Activated CD8-positive, alpha-beta memory T cell treated with anti-CD3 and anti-CD28 coated beads, Interleukin-2, amount 50 U/mL, for 24 hours (primary cell): ENCODE measurements at regions not wholly inside any gene's neighbourhood (a gene's known extent, or its start where the extent isn't known, plus 50 kb on each side); places are given as distances from the start of the nearest gene placed in this dataset.

Experiments
- DNase-seq: peaks from one replicate; pipeline ENCODE4 v3.0.0-alpha.2; 2020; ENCODE audit errors: extremely low read depth

DNA sequence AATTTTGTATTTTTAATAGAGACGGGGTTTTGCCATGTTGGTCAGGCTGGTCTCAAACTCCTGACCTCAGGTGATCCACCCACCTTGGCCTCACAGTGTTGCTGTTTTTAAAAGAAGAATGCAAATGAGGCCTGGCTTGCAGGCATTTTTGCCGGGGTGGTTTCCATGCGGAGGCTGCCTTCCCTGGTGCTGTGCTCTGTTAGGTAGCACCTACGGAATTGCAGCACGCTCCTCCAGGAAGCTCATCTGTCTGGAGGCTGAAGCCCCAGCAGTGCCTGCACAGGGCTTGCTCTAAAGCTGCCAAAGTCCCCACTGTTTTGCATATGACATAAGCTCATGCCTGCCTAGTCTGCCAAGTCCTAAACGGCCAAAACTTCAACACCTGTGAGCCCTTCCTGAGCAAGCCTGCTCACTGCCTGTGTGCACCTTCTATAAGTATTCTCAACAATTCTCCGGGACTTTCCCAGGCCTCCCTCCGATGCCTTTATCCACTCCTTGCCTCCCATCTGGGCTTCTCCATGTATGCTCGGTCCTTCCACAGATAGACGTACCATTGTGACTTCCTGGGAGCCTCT, 551.3 kb upstream of the RAB6C start:
- no peak for DNase-seq

DNA sequence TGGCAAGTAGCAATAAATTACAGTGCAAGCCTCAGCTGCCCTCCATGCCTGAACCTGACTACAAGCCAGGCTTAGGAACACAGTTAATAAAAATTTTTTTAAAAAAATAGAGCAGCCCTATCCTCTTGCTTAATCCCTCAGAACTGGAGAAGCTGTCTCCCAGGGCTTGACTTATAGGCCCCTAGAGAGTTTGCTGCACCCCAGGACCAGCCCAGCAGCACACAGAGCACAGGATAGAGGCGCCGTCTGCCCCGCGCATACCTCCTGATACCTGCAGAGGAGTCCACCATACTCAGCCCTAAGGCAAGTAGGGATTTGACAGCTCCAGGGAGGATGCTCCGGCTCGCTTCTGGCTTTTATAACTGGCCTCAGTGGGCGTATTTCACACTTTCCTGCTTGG, 548.6 kb upstream of the RAB6C start:
- DNase-seq, result no peak

DNA sequence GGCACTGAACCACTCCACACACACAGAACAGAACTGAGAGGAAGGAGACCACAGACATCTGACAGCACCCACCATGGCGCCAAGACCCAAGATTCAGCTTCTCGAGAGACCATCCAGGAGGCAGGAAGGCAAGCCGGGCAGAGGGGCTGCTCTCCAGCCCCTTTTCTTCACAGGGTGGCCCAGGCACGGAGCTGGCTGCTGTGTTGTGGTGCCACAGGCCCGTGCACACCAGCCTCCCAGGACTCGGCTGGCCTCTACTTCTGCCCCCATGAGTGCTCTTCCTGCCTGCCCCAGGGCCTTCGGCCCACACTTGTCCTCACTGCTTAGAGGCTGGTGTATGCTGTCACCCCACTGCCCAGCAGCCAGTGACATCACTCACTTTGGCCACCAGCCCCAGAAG, 547.6 kb upstream of the RAB6C start:
- DNase-seq, result no peak

DNA sequence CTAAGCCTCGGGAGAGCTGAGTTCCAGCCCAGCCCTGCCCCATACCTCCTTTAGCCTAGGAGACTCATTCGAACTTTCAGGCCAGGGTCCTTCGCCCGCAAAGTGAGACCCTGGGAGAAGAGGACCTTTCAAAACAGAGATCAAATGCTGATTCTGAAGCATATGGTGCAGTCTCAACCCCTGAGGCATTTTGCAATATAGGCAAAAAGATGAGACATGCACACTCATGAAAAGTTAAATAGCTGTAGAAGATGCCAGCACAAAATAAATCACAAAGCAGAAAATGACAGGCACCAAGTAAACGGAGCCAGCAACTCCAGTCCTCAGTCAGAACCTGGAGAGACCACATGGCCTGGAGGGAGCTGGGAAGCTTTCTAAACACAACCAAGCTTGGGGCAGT, 542.7 kb upstream of the RAB6C start:
- DNase-seq, result no peak

DNA sequence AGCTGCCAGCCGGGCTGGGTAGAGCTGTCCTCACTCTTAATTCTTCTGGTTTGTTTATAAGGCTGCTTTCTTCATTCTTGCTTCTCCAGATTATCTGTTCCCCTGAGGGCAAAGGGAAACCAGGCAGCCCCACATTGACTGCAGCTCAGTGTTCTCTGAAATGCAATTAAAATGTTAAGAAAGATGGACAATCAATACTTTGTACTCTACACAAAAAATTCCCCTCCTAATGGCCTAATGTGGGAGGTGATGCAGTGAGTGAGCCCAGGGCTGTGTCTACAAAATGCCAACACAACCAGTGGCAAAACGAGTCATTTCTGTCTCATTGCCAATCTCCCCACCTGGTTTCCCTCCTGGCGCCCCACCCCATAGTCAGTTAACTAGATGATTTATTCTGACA, 541.7 kb upstream of the RAB6C start:
- DNase-seq, result no peak

DNA sequence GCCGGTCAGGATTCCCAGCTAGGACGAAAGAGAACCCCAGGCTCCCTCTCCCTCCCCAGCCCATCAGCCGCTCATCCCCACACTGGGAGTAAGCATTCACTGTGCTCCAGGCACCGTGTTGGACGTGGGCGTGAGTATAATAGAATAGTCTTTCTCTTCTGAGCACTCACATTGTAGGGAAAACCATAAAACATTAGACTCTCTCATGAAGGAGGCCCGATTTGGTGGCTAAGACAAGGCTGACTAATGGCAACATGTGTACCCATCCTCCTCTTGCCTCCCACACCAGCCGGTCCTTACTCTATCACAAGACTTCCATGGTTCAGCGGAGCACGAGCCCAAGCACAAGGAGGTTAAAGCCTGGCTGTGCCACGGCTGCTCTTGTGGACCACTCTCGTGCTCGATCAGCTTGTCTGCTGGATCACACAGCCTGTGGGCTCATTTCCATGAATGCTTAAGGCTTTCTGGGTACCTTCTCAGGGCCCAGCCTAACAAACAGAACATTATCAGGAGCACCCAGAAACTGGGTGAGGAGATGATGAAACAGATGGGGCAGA, 540.9 kb upstream of the RAB6C start:
- no peak for DNase-seq

DNA sequence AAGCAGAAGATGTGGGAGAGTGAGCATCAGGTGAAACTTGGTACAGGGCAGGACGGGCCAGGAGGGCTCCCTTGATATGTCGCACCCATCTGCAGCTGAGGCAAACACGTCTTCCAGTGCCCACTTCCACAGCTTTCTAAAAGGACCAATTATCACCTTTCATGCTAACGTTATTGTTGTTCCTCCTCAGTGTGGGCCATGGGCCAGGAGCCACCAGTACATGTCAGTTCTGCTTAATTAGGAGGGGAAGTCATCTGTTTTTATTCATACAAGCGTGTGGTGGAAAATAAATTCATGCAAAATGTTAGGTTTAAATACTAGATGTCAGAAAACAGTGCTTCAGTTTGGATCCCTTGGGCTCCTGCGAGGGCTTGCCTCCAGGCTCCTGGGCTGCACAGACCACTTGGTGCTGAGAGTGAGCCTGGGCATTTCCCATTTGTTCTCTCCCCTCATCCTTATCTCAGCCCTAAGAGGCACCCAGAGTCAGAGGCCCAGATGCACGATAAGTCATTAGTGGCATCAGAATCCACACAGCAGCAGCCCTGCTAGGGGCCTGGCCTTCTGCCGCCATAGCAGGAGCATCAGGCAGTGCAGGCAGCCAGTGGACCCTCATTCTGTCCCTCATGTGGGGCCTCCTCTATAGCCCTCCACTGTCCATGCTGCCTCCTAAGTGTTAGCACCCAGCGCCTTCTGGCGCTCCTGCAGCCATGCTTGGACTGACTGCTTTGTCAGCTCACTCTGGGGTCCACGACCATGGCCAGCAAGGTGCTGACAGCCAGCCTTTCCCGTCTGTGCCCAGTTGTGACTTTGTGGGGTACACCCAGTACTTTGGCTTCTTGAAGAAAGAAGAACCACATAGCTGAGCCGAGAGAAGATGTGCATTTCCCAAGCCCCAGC, 539.8 kb upstream of the RAB6C start:
- no peak for DNase-seq

DNA sequence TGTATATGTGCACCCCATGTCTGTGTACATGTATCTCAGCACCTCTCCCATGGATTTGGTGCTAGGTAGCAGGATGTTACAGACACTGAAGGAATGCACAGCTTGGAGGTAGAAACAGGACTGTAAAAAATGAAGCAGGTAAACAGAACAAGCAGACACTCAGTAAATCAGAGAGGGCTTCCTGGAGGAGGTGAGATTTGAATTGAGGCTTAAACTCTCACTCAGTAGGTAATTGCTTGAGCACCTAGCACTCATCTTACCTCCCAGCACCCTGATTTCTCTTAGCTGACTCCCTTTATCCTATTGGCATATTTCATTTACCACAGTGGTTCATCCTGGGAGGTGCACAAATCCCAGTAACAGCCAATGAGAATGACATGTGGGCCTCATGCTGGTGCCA, 537.9 kb upstream of the RAB6C start:
- DNase-seq, result no peak

DNA sequence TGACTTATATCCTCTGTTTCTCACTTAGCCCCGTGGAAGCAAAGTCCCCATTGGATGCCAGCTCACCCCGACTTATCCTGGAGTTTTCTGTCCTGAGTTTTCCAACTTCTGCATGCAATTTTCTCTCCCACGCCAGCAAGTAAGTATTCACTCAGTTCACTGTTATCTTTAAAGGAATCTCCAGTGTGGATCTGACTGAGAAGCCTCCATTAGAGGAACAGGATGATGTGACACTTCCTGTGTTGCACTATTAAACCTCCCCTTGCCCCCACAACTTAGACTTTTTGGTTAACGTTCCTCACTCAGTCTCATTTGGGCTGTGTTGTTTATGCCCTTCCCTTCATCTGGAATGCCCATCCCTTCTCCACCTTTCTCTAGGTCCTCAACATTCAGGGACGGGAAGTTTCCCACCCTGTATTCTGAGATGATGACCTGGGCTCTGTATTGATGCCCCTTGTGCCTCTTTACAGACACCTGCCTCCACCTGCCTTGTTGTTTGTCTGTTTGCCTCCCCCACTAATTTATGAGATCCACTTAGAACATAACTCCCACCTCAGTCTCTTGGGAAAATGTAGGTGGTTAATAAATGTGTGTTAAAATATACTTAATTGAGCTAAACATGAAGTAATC, 536.1 kb upstream of the RAB6C start:
- DNase-seq, result no peak

DNA sequence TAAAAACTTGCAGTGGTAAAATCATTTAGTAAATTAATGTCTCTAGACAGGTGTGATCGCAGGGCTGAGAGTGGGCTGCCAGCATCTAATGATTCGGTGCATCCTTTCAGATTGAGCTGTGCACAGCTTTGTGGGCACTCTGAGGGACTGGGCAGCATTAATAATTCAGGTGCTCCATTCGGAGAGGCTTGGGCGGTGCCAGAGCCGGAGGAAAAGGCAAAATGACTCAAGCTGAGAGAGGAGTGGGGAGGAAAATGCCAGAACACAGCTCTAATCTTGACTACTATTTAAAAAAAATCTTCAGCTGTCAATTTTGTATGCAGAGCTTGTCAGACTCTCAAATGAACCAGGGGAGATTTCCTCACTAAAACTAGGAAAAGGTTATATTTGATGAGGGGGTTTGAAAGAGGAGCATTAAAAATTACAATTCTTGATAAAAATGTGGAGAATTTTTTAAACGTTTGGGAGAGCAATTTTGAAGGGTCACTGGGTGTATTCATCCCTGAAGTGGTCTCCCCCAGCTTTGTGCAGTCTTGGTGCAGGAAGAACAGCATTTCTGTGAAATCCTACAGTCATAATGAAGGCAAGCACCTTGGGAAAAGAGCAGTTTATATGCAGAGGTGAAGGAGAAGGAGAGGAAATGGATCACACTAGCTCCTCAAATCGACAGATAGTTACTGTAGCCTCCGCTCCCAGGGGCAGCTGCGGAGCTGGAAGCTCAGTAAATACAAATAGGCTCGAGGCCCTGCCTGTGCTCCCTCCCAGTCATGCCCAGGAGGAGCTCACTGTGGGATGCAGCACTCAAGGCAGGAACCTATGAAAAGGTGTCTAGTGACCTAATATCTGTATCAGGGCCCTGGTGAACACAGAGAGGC, 535.4 kb upstream of the RAB6C start:
- DNase-seq, result no peak

DNA sequence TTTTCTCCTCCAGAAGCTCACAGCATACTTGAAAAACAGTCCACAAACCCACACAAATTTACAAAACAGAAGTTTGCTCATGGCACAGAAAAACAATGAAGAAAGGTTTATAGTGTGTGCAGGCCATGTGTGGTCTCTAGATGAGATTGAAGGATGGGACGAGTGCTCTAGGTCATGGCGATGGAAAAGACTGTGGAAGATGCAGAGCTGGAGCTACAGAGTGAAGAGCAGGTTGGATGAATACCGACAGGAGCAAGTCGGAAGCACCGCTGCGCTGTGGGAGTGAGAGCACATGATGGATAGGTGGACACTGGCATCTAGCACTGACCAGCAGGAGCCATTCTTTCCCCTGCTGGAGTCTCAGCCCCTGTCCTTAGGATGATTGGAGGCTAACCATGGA, 534.7 kb upstream of the RAB6C start:
- no peak for DNase-seq

DNA sequence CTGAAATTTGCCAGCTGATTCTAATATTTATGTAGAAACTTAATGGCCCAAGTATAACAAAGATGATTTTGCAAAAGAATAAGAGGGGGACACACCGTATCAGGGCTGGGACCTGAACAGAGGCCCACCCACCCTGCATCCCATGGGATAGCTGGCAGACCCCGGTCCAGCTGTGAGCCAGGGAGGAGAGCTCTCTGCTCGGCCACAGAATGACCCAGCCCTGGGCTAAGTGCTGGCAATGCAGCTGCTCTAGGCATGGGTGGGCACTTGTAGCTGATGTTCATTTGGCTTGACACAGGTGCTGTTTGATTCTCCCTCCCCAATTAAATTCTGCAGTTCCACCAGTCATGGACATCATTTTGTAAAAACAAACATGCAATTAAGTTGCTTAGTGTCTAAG, 522.8 kb upstream of the RAB6C start:
- DNase-seq, result no peak

DNA sequence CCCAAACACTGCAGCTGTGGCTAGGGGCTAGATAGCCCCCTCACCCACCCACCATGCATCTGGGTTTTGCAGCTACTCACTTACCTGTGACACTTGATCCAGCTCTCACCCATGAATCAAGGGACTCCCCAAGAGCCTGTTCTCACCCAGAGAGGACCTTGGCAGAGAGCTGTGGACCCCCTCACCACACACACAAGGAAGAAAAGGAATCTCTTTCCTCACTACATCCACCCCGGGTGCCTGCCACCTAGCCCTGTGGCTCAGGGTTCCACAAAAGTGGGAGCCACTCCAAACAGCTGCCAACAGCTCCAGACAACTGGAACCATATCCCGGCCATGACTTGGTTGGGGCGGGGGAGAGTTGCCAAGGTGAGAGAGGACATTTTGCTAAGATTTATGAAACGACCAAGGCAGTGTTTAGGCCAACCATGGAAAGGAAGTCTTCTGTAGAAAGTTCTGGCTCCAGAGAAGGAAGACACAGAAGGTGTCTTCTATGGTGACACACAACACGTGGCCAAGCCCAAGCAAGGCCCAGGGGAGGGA, 522.1 kb upstream of the RAB6C start:
- DNase-seq, result no peak

DNA sequence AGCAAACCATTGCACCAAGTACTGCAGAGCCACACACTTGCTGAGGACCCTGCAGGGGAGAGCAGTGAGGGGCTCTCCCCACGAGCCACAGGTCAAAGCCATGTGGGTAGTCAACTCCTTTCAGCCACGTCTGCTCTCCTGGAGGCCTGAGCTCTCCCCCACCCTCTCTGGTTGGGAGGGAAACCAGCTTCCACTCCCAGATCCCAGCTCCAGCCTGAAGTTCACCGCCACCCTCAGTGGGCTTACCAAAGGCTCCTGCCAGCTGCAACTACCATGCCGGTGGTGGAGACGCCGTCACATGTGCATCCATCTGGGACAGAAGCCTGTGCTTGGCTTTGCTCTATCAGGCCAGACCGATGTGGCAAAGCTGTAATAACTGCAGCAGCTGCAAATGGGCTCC, 521.5 kb upstream of the RAB6C start:
- DNase-seq, result no peak

DNA sequence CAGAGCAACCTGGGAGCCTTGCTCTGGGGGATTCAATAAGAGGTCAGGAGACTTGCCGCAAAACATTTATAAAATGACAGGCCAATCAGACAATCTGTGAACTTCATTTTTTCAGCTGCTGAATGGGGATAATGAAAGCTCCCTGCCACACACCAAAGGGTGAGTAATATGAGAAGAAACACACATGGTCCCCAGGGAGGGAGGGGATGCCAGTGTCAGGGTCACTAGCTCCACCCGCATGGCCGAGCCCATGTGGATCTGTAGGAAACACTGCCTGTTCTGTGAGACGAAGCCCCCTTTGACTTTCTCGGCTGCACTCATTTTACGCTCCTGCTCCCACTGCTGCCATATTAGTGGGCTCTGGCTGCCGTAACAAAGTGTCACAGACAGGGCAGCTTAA, 521.0 kb upstream of the RAB6C start:
- no peak for DNase-seq

DNA sequence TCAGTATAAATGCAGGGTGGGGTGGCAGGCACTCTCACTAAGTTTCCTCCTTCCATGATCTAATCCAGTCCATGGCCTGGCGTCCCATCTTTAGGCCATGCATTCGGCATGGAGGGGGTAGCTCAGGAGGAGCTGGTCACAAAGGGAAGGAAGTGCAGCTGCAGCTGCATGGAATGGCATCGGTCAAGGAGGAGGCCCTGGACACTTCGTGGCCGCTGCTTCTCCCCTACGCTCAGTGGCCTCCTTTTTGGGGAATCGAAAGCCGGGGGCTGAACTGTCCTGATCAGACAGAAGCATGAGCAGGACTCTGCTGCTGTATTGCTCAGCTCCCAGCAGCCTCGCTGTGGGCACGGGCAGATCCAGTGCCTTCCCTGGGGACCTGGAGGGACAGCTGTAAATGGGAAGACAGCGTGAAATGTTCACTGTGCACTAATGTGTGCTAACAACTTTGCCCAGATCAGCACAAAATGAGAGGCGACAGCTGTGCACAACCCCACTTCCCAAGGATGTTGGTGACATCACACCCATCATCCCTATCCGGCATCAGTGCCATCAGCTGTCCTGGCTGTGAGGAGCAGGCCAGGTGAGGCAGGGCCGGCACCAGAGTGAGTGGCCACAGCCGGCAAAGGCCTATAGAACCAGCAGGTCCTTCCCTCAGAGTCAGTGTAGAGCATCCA, 520.1 kb upstream of the RAB6C start:
- DNase-seq, result no peak

DNA sequence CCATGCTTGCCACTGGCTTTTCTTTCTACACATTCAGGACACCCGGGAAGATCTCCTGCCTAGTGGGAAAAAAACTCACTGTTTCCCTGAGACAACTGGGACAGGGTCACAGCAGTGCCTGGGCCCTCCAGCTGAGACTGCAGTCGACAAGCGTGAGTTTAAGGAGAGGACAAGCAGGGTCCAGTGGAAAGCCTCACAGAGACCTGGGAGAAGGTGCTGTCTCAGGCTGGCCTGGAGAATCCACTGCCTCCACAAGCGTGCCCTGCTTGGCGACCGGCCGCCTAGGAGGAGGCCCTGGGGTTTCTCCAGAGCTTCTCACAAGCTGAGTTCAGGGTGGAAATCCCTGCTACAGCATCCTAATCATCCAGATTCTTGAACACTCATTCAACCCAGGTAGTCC, 519.6 kb upstream of the RAB6C start:
- no peak for DNase-seq

DNA sequence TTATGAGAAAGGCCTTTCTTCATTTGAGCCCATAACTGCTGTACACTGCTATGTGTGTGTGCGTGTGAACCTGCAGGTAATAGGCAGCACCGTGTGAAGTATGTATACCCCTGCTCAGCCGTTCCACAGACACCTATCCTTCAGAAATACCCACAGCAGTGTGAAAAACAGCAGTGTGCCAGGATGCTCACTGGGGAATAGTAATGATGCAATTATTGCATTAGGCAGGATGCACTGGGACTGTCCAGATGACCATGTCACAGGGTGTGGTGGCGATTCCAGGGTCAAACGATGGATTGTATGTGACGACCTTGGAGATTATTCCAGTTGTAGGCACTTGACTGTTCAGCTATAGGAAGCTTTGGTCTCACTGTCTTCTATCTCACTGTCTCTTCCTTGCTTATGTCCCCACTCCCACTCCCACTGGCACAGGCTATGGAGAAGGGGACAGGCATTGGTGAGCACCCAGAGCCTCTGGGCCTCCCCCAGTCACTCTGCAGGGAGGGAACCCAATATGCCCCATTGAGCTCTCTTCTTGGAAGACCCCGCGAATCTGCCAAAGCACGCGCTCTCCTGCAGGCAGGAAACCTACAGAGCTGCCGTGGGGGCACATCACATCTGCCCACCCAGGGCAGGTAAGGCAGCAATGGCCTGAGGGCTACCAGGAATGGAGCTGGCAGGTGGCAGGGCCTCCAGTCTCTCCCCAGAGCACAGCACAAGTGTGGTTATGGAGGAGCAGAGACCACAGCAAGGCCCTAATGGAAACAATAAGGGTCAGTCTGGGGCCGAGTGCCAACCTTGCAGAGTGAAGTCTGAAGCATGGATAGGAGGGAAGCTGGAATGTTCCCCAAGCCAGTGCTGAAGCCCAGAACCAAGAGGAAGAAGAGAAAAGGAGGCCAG, 518.9 kb upstream of the RAB6C start:
- DNase-seq, result no peak

DNA sequence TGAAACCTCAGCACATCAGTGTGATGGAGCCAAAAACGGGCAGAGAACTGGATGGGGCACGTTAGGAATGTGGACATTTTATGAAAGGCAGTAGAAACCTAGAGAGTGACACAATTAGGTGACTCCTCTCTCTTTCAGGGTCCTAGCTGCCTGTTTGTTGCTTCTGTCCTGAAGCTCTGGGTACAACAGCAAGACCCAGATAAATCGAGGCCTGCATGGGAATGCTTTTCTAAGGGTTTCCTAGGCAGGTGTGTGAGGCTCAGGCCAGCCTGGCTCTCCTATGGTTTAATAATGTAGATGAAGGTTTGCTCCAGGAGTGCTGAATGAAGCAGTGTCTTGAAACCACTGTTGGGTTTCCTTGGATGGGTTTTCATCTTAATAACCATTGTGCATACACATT, 517.1 kb upstream of the RAB6C start:
- no peak for DNase-seq

DNA sequence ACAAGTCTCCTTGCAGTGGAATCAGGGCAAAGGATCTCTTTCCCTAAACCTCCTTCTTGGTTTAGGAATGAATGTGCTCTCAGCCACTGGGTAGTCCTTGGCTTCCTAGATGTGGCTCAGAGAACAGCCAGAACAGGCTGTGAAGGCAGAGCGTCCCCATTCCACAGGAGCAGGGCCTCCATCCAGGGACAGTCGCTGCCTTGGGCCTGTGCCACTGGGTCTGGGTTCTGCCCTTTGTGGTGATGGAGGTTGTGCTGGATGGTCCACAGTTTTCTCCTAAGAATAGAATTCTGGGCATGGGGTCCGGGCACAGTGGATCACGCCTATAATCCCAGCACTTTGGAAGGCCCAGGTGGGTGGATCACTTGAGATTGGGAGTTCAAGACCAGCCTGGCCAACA, 516.5 kb upstream of the RAB6C start:
- DNase-seq, result no peak
